Activated effector memory CD4-positive, alpha-beta T cell treated with Interleukin-2 at 50 U/mL for 16 hours (primary cell): ENCODE measurements at regions not wholly inside any gene's neighbourhood (a gene's known extent, or its start where the extent isn't known, plus 50 kb on each side); places are given as distances from the start of the nearest gene placed in this dataset.
"Not testable (repeated sequence)": the region's sequence is repeated elsewhere in the genome, so short reads cannot be mapped to it uniquely, and the experiment has no call there.

Source experiments
- DNase-seq: peaks from one replicate; pipeline ENCODE4 v3.0.0-alpha.2; 2020

GRCh38 chrX:101823236-101823635 lies 108.6 kb downstream of the ZMAT1 start:
- no peak for DNase-seq

GRCh38 chrX:101817739-101818138 lies 114.1 kb downstream of the ZMAT1 start:
- DNase-seq: not testable (repeated sequence)

- DNase-seq: no peak
Observed at GRCh38 chrX:101813200-101813599, 118.6 kb downstream of the ZMAT1 start.

GRCh38 chrX:101803451-101803850 lies 128.4 kb downstream of the ZMAT1 start:
- no peak for DNase-seq

- peak; percentile 50 for DNase-seq
Observed at GRCh38 chrX:101799387-101799786, 132.4 kb downstream of the ZMAT1 start.

GRCh38 chrX:101787934-101788333 lies 128.3 kb upstream of the ARMCX2 start:
- no peak for DNase-seq

GRCh38 chrX:101785142-101785541 lies 125.5 kb upstream of the ARMCX2 start:
- no peak for DNase-seq

- DNase-seq: not testable (repeated sequence)
Observed at GRCh38 chrX:101780421-101780820, 120.8 kb upstream of the ARMCX2 start.

- no peak for DNase-seq
Observed at GRCh38 chrX:101774340-101774739, 114.7 kb upstream of the ARMCX2 start.

- DNase-seq: no peak
Observed at GRCh38 chrX:101764538-101764937, 104.9 kb upstream of the ARMCX2 start.

- no peak for DNase-seq
Observed at GRCh38 chrX:101759000-101759399, 99.3 kb upstream of the ARMCX2 start.

GRCh38 chrX:101750744-101751143 lies 91.1 kb upstream of the ARMCX2 start:
- DNase-seq: no peak

GRCh38 chrX:101749436-101749835 lies 89.8 kb upstream of the ARMCX2 start:
- DNase-seq: no peak

- DNase-seq: no peak
Observed at GRCh38 chrX:101745046-101745445, 85.4 kb upstream of the ARMCX2 start.

GRCh38 chrX:101744085-101744484 lies 84.4 kb upstream of the ARMCX2 start:
- no peak for DNase-seq

- DNase-seq: no peak
Observed at GRCh38 chrX:101740642-101741041, 81.0 kb upstream of the ARMCX2 start.

- not testable (repeated sequence) for DNase-seq
Observed at GRCh38 chrX:101738867-101739266, 79.2 kb upstream of the ARMCX2 start.

GRCh38 chrX:101738411-101738810 lies 78.8 kb upstream of the ARMCX2 start:
- DNase-seq: not testable (repeated sequence)

GRCh38 chrX:101736651-101737050 lies 77.0 kb upstream of the ARMCX2 start:
- no peak for DNase-seq

GRCh38 chrX:101732870-101733269 lies 73.2 kb upstream of the ARMCX2 start:
- no peak for DNase-seq

GRCh38 chrX:101729986-101730385 lies 70.3 kb upstream of the ARMCX2 start:
- DNase-seq: no peak
